IPS DF 4.7 (cell line): ENCODE measurements at regions not wholly inside any gene's neighbourhood (a gene's known extent, or its start where the extent isn't known, plus 50 kb on each side); places are given as distances from the start of the nearest gene placed in this dataset.
"Not testable (repeated sequence)": the region's sequence is repeated elsewhere in the genome, so short reads cannot be mapped to it uniquely, and the experiment has no call there.

Experiments used
- DNase-seq: peaks from one replicate; pipeline ENCODE4 v3.0.0-alpha.2; 2013; ENCODE audit warnings: low spot score; ENCODE audit errors: extremely low read depth

- DNase-seq, result no peak
Observed at GRCh38 chr6:49284180-49284579, 178.9 kb downstream of the MMUT start.

GRCh38 chr6:49274809-49275769 lies 188.0 kb downstream of the MMUT start:
- not testable (repeated sequence) for DNase-seq

GRCh38 chr6:49269190-49269589 lies 193.9 kb downstream of the MMUT start:
- no peak for DNase-seq

GRCh38 chr6:49264909-49265308 lies 198.1 kb downstream of the MMUT start:
- no peak for DNase-seq

GRCh38 chr6:49264496-49264895 lies 198.6 kb downstream of the MMUT start:
- DNase-seq, result no peak

GRCh38 chr6:49257549-49257948 lies 205.5 kb downstream of the MMUT start:
- no peak for DNase-seq

- no peak for DNase-seq
Observed at GRCh38 chr6:49255335-49255734, 207.7 kb downstream of the MMUT start.

GRCh38 chr6:49252901-49253300 lies 210.2 kb downstream of the MMUT start:
- DNase-seq, result no peak

- no peak for DNase-seq
Observed at GRCh38 chr6:49233483-49233882, 229.6 kb downstream of the MMUT start.

- no peak for DNase-seq
Observed at GRCh38 chr6:49225471-49225870, 237.6 kb downstream of the MMUT start.

- DNase-seq, result no peak
Observed at GRCh38 chr6:49220293-49220692, 242.8 kb downstream of the MMUT start.

- DNase-seq, result no peak
Observed at GRCh38 chr6:49205526-49205925, 257.5 kb downstream of the MMUT start.

- DNase-seq, result no peak
Observed at GRCh38 chr6:49202924-49203536, 260.0 kb downstream of the MMUT start.

- DNase-seq, result no peak
Observed at GRCh38 chr6:49198015-49198414, 265.0 kb downstream of the MMUT start.

GRCh38 chr6:49162379-49162778 lies 300.7 kb downstream of the MMUT start:
- not testable (repeated sequence) for DNase-seq

GRCh38 chr6:49155316-49155715 lies 307.7 kb downstream of the MMUT start:
- no peak for DNase-seq

- DNase-seq, result no peak
Observed at GRCh38 chr6:49151957-49152356, 311.1 kb downstream of the MMUT start.

- DNase-seq, result no peak
Observed at GRCh38 chr6:49151461-49151860, 311.6 kb downstream of the MMUT start.

- no peak for DNase-seq
Observed at GRCh38 chr6:49151033-49151432, 312.0 kb downstream of the MMUT start.

- DNase-seq, result no peak
Observed at GRCh38 chr6:49145280-49145679, 317.8 kb downstream of the MMUT start.

GRCh38 chr6:49142421-49143151 lies 320.5 kb downstream of the MMUT start:
- DNase-seq, result no peak

GRCh38 chr6:49121970-49122369 lies 341.1 kb downstream of the MMUT start:
- DNase-seq, result no peak
